ENCODE measurements at regions not wholly inside any gene's neighbourhood (a gene's known extent, or its start where the extent isn't known, plus 50 kb on each side); places are given as distances from the start of the nearest gene placed in this dataset.
"Not testable (repeated sequence)": the region's sequence is repeated elsewhere in the genome, so short reads cannot be mapped to it uniquely, and the experiment has no call there.

DNA sequence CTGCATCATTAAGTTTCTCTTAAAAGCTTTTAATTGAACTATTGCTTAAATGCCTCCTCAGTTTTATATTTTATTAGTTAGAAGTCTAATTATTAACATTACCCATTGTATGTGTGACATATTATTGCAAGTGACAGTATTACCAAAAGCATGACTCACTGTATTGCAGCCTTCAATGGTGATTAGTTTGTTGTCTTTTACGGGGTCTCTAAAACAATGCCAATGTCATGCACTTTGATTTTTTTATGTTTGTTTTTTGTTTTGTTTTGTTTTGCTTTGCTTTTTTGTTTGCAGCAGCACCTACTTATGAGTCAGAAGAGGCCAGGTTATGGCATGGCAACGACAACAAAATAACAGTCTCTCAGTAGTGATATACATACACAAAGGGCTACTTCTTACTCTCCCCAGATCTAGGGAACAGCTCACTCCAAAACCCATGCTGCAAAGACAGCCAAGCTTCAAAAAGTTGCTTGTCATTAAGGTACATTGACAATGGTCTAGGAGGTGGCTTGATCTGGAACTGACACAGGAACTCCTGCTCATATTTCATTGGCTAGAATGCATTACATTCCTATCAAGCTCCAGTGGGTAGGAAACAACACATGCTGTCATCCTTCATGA lies 293.7 kb upstream of the POM121L12 start:
- ChIA-PET CTCF (no interaction called here), POLR2A (no interaction called here)
- TF ChIP-seq CTCF (IDR thresholded peaks at IDR 0.05; ENCODE audit: control extremely low read depth, extremely low read depth, low read depth, missing control alignments): no peak
- no peak for DNase-seq (ENCODE audit: extremely low spot score)

- POLR2A ChIA-PET: no interaction called here
- CTCF ChIA-PET: no interaction called here
- TF ChIP-seq CTCF (IDR thresholded peaks at IDR 0.05; ENCODE audit: control extremely low read depth, extremely low read depth, low read depth, missing control alignments): no peak
- no peak for DNase-seq (ENCODE audit: extremely low spot score)
These were observed 299.8 kb upstream of the POM121L12 start for GRCh38 chr7:52735656-52736055.

DNA sequence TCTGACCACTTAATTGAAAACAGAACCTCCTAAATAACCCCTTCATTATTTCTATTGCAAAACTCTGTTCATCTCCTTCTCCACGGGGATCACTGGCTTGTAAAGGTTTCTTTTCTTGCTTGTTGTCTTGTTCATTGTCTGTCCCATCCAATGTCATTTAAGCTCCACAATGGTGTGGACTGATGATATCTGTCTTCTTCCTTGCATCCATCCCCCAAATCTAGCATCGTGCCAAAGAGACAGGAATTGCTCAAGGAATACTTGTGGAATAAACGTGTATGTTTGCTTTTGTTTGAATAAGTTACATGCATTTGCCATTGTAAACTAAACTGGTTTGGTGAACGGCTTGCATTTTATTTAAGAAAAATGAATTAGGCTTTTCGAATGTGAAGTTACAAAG lies 306.8 kb upstream of the POM121L12 start:
- CTCF ChIA-PET; DNase-seq (ENCODE audit: extremely low spot score); POLR2A ChIA-PET: not testable (repeated sequence)

DNA sequence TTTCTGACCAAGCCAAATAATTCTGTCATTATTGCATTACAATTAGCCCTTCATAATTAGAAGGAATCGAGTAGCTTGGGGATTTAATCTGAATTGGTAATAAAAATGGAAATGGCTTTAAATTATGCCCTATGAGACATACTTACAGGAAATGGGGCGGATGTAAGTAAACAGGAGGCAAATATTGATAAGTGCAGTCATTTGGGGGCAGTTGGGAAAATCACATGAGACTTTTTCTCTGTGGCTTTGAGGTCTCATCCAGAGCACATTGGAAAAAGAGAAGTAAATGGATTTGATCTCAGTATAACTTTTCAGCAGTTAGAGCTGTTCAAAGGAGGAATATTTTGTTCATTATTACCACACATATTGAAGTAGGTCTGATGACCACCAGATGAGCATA lies 307.8 kb upstream of the POM121L12 start:
- no peak for TF ChIP-seq CTCF (IDR thresholded peaks at IDR 0.05; ENCODE audit: control extremely low read depth, extremely low read depth, low read depth, missing control alignments)
- ChIA-PET POLR2A (no interaction called here), CTCF (no interaction called here)
- no peak for DNase-seq (ENCODE audit: extremely low spot score)

DNA sequence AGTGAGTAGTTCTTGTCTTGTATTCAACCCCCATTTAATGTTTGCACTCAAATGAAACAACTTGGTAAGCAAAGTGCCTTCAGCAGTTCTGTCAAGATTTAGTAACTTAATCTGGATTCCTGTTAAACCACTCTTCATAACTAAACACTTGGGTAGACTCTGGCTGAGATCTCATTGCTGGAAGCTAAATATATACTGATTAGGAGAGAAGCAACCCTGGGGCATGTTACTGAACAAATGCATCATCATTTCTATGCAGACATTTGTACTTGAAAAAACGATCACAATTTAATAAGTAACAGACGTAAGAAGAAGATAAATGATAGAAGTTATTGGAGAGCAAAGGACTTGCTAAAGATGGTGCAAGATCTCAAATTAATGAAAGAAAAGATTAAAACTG lies 308.4 kb upstream of the POM121L12 start:
- DNase-seq (ENCODE audit: extremely low spot score): no peak
- ChIA-PET CTCF (no interaction called here), POLR2A (no interaction called here)
- no peak for TF ChIP-seq CTCF (IDR thresholded peaks at IDR 0.05; ENCODE audit: control extremely low read depth, extremely low read depth, low read depth, missing control alignments)

- CTCF ChIA-PET: no interaction called here
- DNase-seq (ENCODE audit: extremely low spot score): no peak
- POLR2A ChIA-PET: no interaction called here
- no peak for TF ChIP-seq CTCF (IDR thresholded peaks at IDR 0.05; ENCODE audit: control extremely low read depth, extremely low read depth, low read depth, missing control alignments)
These were observed 308.9 kb upstream of the POM121L12 start for GRCh38 chr7:52726493-52726892.

- ChIA-PET POLR2A (no interaction called here), CTCF (no interaction called here)
- DNase-seq (ENCODE audit: extremely low spot score): no peak
- TF ChIP-seq CTCF (IDR thresholded peaks at IDR 0.05; ENCODE audit: control extremely low read depth, extremely low read depth, low read depth, missing control alignments): no peak
These were observed 311.8 kb upstream of the POM121L12 start for GRCh38 chr7:52723606-52724005.
